Activated T-cell treated with anti-CD3 and anti-CD28 coated beads, Interleukin-2, amount 50 U/mL, for 72 hours (primary cell): ENCODE measurements at regions not wholly inside any gene's neighbourhood (a gene's known extent, or its start where the extent isn't known, plus 50 kb on each side); places are given as distances from the start of the nearest gene placed in this dataset.

Experiments used
- ATAC-seq, 2 donors: fragments of 150-1000 bp; cut with Tn5 transposase; replicated peaks in 1 of 2; 2 replicates each; pipeline ENCODE4 v1.10.0; 2021; ENCODE audit warnings: moderate library complexity in 2 of 2, mild to moderate bottlenecking in 1 of 2
- DNase-seq, 2 donors: peaks; one replicate each; pipeline ENCODE4 v3.0.0; 2021 to 2022; ENCODE audit warnings: mixed read lengths in 1 of 2
- H3K27ac Mint-ChIP-seq: one replicate; pipeline ENCODE4 v1.8.0; 2022; ENCODE audit warnings: mild to moderate bottlenecking, moderate library complexity, mixed read lengths
- H3K27me3 Mint-ChIP-seq: one replicate; pipeline ENCODE4 v1.8.0; 2022; ENCODE audit warnings: low read depth, mixed read lengths
- H3K36me3 Mint-ChIP-seq, 2 donors: one replicate each; pipeline ENCODE4 v1.8.0; 2022; ENCODE audit warnings: mixed read lengths in 2 of 2, mild to moderate bottlenecking in 1 of 2; ENCODE audit not compliant: insufficient read depth in 2 of 2
- H3K4me1 Mint-ChIP-seq: one replicate; pipeline ENCODE4 v1.8.0; 2022; ENCODE audit warnings: low read depth, mixed read lengths
- H3K4me3 Mint-ChIP-seq, 2 donors: one replicate each; pipeline ENCODE4 v1.8.0; 2022; ENCODE audit warnings: mild to moderate bottlenecking in 2 of 2, mixed read lengths in 2 of 2, moderate library complexity in 2 of 2
- H3K9me3 Mint-ChIP-seq, 2 donors: one replicate each; pipeline ENCODE4 v1.8.0; 2022; ENCODE audit warnings: mixed read lengths in 2 of 2

DNA sequence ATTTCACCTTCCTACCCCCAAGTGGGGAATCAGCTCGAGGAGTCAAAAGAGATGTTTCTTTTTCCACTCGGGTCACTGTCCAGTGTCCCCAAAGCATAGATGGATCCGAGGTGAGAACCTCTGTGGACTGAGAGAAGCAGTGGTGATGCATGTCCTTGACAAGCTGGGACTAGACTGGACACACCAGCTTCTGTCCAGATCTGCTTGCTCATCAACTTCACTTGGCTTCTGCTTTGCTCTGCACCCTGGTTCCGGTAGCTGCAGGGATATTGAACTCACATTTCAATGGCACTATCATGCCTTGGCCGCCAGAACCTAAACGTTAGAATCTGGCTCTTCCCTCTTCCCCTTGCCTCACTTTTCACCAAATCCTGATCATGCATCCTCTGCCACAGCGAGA is 50.3 kb upstream of the CXCL12 start:
- ATAC-seq (no peak), DNase-seq (no peak)
- H3K36me3 Mint-ChIP-seq = peaks cover 2 to 4% of the 10 kb centered on the region in 2 donors
- H3K4me1 Mint-ChIP-seq = no peaks in the 10 kb centered on the region
- H3K27me3 Mint-ChIP-seq = no peaks in the 10 kb centered on the region
- H3K9me3 Mint-ChIP-seq = peaks cover 6 to 12% of the 10 kb centered on the region in 2 donors
- H3K4me3 Mint-ChIP-seq = no peak overlapping the region
- H3K27ac Mint-ChIP-seq = no peak overlapping the region

DNA sequence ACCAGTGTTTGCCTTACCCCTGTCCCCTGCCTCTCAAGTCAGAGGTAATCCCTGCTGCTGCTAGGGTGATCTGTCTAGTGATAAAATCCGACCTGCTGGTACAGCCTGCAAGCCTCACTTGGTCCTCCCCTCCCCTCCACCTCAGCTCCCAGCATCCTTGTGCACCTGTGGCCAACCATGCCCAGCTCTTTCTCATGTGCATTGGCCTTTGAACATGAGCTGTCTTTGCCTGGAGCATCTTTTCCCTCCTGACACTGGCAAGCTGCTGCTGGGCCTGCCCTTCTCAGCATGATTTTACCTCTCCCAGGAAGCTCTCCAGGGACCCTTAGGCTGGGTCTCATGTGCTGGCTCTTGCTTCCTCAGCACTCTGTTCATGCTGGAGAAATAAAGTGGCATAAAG is 51.3 kb upstream of the CXCL12 start:
- DNase-seq (no peak), ATAC-seq (no peak)
- Mint-ChIP-seq H3K4me3 (no peak overlapping the region), H3K9me3 (peaks cover 3 to 8% of the 10 kb centered on the region in 2 donors), H3K36me3 (peaks cover under 1 to 3% of the 10 kb centered on the region in 2 donors), H3K27ac (no peak overlapping the region), H3K27me3 (no peaks in the 10 kb centered on the region), H3K4me1 (no peaks in the 10 kb centered on the region)

DNA sequence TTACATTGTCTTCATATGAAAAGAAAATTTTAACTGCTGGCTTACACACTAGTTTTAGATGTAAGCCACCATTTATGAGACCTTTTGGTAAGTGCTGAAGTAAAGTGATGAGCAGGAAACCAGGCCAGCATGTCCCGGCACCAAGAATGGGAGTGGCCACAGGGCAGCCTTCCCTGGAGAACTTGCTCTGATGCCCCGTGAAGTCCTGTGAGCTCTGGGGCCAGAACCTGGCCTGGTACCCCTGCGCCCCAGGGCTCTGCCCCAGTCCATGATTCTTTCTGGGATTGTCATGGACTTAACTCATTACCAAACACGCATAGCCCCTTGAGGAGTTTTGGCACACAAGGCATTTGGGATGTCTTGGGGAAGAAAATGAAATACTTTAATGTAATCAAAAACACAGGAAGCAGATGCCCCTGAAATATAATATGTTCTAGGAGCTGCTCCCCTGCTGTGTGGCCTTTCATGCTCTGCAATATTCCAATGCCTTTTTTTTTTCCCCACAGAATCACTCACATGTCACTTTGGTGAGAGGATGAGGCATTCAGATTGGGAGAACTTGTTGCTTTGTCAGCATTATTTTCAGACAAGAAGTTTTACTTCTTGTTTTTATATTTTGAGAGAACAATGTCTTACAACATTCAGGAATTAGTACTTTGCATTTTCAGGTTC is 53.1 kb upstream of the CXCL12 start:
- Mint-ChIP-seq H3K9me3 (peaks cover 2 to 3% of the 10 kb centered on the region in 2 donors), H3K4me1 (no peaks in the 10 kb centered on the region), H3K27ac (no peak overlapping the region), H3K36me3 (peaks cover 0 to 1% of the 10 kb centered on the region in 2 donors), H3K27me3 (no peaks in the 10 kb centered on the region), H3K4me3 (no peak overlapping the region)
- DNase-seq (no peak), ATAC-seq (no peak)

DNA sequence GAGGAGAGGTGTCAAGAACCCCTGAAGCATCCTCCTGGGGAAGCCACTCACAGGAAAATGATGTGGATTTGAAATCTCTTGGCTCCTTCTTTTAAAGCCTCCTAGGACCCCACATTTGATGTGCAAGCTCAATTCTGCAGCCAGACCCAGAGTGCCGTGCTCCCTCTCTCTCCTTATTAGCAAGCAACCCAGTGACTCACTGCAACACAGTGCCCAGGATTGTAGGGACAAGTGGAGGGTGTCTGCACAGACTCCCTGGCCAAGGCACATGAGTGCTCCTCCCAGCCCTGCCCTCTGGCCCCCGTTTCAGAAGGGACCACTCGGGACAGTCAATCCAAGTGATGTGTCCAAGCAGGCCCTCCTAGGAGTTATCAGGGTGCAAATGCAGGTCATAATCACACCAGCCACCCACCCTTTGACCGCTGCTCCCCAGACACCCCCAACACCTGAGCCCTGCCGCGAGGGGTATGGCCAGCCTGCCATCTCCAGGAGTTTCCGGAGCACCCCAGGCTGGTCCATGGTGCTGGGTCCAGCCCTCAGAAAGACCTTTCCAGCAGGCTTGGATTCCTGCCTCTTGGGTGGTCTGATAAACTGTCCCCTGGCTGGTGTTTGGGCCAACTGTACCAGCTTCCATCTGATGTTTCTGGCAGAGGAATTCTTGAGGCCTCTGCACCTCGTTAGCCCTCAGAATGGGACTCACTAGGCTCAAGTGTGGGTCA is 54.5 kb upstream of the CXCL12 start:
- H3K4me3 Mint-ChIP-seq = no peak overlapping the region
- peaks cover 0 to 2% of the 10 kb centered on the region in 2 donors for H3K36me3 Mint-ChIP-seq
- H3K27ac Mint-ChIP-seq = no peak overlapping the region

DNA sequence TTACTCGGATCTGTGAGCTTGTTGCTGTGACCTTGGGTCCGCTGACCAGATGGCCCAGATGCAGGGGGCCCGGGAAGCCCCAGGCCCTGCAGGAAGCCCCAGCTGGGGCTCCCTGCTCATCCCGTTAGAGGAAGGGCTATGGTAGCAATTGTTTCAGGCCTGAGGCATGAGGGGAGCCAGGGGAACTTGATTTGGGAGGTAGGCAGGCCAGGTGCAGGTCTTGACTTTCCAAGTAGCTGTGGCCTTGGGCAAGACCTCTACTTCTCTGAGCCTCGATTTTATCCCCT is 55.0 kb upstream of the CXCL12 start:
- Mint-ChIP-seq H3K36me3 (peaks cover 0 to 2% of the 10 kb centered on the region in 2 donors), H3K4me3 (no peak overlapping the region), H3K4me1 (no peaks in the 10 kb centered on the region), H3K27ac (no peak overlapping the region), H3K9me3 (peaks cover 4% of the 10 kb centered on the region in 2 donors), H3K27me3 (no peaks in the 10 kb centered on the region)
- no peak for DNase-seq
- ATAC-seq = no peak

More for the DNA sequence above, 54.5 kb upstream of the CXCL12 start:
- no peak for ATAC-seq
- H3K27me3 Mint-ChIP-seq = no peaks in the 10 kb centered on the region
- no peaks in the 10 kb centered on the region for H3K4me1 Mint-ChIP-seq
- no peak for DNase-seq
- peaks cover 3 to 4% of the 10 kb centered on the region in 2 donors for H3K9me3 Mint-ChIP-seq

DNA sequence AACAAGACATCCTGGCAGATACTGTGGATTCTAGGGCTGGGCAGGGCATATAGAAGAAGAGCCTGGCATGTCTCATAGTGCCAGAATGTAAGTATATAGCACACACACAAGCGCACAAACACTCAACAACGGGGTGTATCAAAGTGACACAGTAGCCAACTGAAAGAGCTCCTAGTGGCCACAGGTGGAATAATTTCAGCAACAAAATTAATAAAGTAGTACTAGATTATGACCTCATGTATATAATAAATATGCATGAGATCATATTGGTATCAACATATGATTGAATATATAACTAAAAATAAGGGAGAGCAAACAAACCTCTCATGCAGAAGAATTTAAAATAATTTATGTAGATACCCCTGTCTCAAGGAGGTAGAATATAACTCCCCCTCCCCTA is 72.4 kb upstream of the CXCL12 start:
- no peaks in the 10 kb centered on the region for H3K4me1 Mint-ChIP-seq
- H3K4me3 Mint-ChIP-seq = no peak overlapping the region
- no peaks in the 10 kb centered on the region for H3K36me3 Mint-ChIP-seq
- ATAC-seq = no peak
- no peaks in the 10 kb centered on the region for H3K27me3 Mint-ChIP-seq
- H3K27ac Mint-ChIP-seq = no peak overlapping the region
- no peak for DNase-seq
- peaks cover 0 to 3% of the 10 kb centered on the region in 2 donors for H3K9me3 Mint-ChIP-seq

DNA sequence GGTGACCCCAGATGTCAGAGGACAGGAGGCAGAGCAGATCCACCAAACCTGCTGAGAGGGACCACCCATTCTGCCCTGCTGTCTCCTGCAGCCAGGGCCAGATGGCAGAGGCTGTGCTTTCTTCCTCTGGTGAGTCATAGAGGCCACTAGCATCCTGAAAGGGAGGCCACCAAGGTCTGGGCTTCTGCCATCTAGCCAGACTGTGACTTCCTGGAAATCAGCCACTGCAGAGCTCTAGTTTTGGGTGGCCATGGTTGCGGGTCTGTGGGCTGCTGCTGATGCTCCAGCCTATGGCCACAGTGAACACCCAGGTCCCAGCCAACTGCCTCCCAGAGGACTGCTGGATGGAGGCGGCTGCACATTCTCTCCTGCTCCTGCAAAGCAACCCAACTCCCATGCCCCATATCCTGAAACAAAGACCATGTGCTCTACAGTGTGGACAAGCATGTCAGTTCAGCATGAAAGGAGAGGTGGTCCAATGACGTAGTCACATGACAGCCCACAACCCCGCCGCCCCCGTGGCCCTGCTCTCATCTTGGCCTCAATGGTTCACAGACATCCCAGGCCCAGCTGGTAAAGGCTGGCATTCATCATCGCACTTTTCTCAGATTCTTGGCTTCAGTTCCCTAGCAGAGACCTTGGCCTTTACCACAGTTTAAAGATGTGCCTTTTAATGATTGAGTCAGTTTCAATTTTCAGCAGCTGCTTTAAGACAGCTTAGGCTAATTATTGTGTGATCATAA is 73.9 kb upstream of the CXCL12 start:
- Mint-ChIP-seq H3K27me3 (no peaks in the 10 kb centered on the region), H3K9me3 (peaks cover 0 to 1% of the 10 kb centered on the region in 2 donors), H3K4me3 (no peak overlapping the region), H3K36me3 (no peaks in the 10 kb centered on the region), H3K27ac (no peak overlapping the region), H3K4me1 (no peaks in the 10 kb centered on the region)
- ATAC-seq = no peak
- DNase-seq = no peak

DNA sequence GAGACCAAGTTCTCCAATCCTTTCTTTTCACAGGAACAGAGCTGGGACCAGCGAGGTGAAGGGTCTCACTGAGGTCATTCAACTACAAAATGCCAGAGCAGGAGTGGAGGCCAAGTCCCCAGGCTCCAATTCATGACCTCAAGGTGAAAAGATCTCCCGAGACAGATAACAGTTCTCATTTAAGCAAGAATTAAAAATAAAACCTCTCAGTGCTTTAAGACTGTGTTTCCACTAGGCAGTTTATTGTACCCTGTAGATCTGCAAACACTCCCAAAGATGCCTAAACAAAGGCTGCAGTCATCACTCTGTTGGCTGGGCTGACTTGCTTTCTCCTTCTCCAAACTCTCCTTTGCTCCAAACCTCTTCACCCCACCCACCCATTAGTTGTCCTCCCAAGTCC is 74.8 kb upstream of the CXCL12 start:
- Mint-ChIP-seq H3K9me3 (peaks cover 0 to 1% of the 10 kb centered on the region in 2 donors), H3K27me3 (no peaks in the 10 kb centered on the region), H3K27ac (no peak overlapping the region), H3K36me3 (no peaks in the 10 kb centered on the region), H3K4me3 (no peak overlapping the region), H3K4me1 (no peaks in the 10 kb centered on the region)
- ATAC-seq (no peak), DNase-seq (no peak)

DNA sequence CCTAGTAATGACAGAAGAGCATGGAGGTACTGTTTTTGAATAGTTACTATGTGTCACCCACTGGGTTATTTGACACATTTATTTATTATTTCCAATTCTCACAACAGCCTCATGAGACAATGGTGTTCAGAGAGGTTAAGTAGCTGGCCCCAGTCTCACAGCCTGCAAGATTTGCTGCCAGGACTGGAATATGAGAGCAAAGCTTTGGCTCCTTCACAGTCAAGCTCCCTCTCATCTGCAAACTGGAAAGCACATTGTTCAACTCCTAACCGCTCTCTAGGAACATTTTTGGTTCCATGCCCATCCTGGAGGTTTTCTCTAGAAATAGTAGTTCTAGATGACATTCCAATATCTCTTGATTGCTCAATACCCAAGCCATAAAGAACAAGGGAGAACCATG is 75.5 kb upstream of the CXCL12 start:
- ATAC-seq (no peak), DNase-seq (no peak)
- no peaks in the 10 kb centered on the region for H3K27me3 Mint-ChIP-seq
- H3K4me1 Mint-ChIP-seq = no peaks in the 10 kb centered on the region
- no peaks in the 10 kb centered on the region for H3K36me3 Mint-ChIP-seq
- no peak overlapping the region for H3K27ac Mint-ChIP-seq
- peaks cover 0 to 1% of the 10 kb centered on the region in 2 donors for H3K9me3 Mint-ChIP-seq
- no peak overlapping the region for H3K4me3 Mint-ChIP-seq

DNA sequence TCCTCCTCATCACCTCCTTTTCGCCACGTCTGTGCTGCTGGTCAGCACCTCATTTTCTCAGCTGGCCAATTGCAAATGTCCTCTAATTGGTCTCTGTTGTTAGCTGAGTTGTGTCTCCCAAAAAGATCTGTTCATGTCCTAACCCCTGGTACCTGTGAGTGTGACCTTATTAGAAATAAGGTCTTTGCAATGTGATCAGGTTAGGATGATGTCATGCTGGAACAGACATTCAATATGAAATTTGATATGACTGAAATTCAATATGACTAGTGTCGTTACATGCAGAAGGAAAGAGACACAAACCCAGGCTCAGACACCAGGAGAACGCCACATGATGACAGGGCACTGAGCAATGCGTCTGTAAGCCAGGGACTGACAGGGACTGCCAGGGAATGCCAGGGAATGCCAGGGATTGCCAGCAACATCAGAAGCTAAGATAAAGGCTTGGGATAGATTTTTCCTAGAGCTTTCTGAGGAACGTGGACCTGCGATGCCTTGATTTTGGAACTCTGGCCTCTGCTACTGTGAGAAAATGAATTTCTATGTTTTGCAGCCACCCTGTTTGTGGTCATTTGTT is 77.5 kb upstream of the CXCL12 start:
- H3K4me1 Mint-ChIP-seq = no peaks in the 10 kb centered on the region
- no peaks in the 10 kb centered on the region for H3K36me3 Mint-ChIP-seq
- DNase-seq (no peak), ATAC-seq (no peak)
- H3K4me3 Mint-ChIP-seq = no peak overlapping the region
- no peak overlapping the region for H3K27ac Mint-ChIP-seq
- peaks cover 10% of the 10 kb centered on the region for H3K27me3 Mint-ChIP-seq
- H3K9me3 Mint-ChIP-seq = peaks cover 0 to 1% of the 10 kb centered on the region in 2 donors

DNA sequence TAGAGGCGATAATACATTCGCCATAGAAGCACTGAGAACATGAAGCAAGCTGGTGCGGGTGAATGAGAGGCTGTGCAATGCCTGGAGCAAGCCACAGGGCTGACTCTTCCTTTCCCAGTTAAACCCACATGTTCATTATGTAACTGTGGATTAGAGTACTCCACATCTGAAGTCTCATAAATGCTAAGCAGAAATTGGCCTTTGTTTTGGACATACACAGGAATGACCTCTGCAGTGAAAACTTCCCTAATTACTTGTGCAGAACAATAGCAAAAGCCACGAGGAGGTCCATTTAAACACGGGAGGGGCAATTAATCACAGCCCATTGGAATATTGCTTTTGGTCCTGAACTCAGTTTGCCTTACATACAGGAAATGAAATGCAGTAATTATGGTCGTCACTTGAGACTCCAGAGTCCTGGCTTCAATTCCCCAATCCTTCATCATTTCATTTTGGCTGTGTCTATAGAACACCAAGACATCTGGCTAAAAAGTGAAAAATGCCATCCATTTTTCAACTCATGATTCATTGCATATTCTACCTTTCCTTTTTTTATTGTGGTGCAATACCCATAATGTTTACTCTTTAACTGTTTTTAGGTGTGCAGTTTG is 78.7 kb upstream of the CXCL12 start:
- Mint-ChIP-seq H3K9me3 (peaks cover 0 to 1% of the 10 kb centered on the region in 2 donors), H3K36me3 (no peaks in the 10 kb centered on the region), H3K27me3 (peaks cover 10% of the 10 kb centered on the region), H3K27ac (no peak overlapping the region), H3K4me3 (no peak overlapping the region), H3K4me1 (no peaks in the 10 kb centered on the region)
- ATAC-seq (no peak), DNase-seq (no peak)

DNA sequence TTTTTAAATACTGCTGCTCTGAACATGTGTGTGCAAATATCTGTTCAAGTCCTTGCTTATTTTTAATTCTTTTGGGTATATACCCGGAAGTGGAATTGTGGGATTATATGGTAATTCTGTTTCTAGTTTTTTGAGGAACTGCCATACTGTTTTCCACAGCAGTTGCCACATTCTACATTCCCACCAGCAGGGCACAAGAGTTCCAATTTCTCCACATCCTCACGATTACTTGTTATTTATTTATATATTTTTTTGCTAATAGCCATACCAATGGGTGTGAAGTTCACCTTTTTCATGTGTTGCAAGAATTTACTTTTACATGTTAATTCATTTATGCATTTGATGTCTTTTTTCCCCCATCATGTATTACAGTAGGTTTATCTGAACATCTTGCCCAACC is 79.6 kb upstream of the CXCL12 start:
- no peak for ATAC-seq
- no peaks in the 10 kb centered on the region for H3K36me3 Mint-ChIP-seq
- H3K27me3 Mint-ChIP-seq = peaks cover 10% of the 10 kb centered on the region
- no peaks in the 10 kb centered on the region for H3K4me1 Mint-ChIP-seq
- H3K4me3 Mint-ChIP-seq = no peak overlapping the region
- peaks cover 0 to 1% of the 10 kb centered on the region in 2 donors for H3K9me3 Mint-ChIP-seq
- no peak overlapping the region for H3K27ac Mint-ChIP-seq
- no peak for DNase-seq
